ENCODE measurements at regions not wholly inside any gene's neighbourhood (a gene's known extent, or its start where the extent isn't known, plus 50 kb on each side); places are given as distances from the start of the nearest gene placed in this dataset.
"Not testable (repeated sequence)": the region's sequence is repeated elsewhere in the genome, so short reads cannot be mapped to it uniquely, and the experiment has no call there.

DNA sequence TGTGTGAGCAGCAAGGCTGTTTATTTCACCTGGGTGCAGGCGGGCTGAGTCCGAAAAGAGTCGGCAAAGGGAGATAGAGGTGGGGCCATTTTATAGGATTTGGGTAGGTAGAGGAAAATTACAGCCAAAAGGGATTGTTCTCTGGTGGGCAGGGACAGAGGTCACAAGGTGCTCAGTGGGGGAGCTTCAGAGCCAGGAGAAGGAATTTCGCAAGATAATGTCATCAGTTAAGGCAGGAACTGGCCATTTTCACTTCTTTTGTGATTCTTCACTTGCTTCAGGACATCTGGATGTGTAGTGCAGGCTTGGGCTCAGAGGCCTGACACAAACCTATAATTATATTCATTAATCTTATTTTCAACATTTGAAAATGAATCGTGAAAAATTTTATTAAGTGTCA lies 1001.9 kb downstream of the STPG2 start:
- H2BK120ac ChIP-seq (ENCODE audit: low read depth, low read length); H2BK20ac ChIP-seq (ENCODE audit: low read depth, low read length); H3K4me1 ChIP-seq (ENCODE audit: control insufficient read depth, insufficient read depth, low read length); H3K4me3 ChIP-seq (ENCODE audit: insufficient read depth, low read depth, low read length); BruUV-seq (replicated peaks); in situ Hi-C loops (cut with MboI; ENCODE audit: low sequenced_read_pairs); H3K9me1 ChIP-seq (ENCODE audit: insufficient read depth, low read length); intact Hi-C loops (cut with micrococcal nuclease); POLR2A ChIA-PET (ENCODE audit: unreplicated experiment); H3K23ac ChIP-seq (ENCODE audit: low read depth, low read length); H3K36me3 ChIP-seq (ENCODE audit: control insufficient read depth, insufficient read depth, low read length); H2AFZ ChIP-seq (replicated peaks; ENCODE audit: low read length, poor library complexity); ATAC-seq (ENCODE audit: low read depth); H3K27me3 ChIP-seq (ENCODE audit: control insufficient read depth, insufficient read depth, low read length); H4K8ac ChIP-seq (ENCODE audit: low read depth in 2 of 2, low read length in 2 of 2); H3K27ac ChIP-seq (ENCODE audit: insufficient read depth, low read length); CTCF ChIA-PET; H2AK5ac ChIP-seq (ENCODE audit: low read depth, low read length); H4K5ac ChIP-seq (ENCODE audit: low read depth, low read length); H2AK9ac ChIP-seq (replicated peaks; ENCODE audit: low read depth, low read length, poor library complexity); H3K9ac ChIP-seq (ENCODE audit: low read depth, low read length); DNase-seq; H3K56ac ChIP-seq (ENCODE audit: extremely low read depth, insufficient read depth, low read length); H3K9me3 ChIP-seq (ENCODE audit: control insufficient read depth, insufficient read depth, low read length); H2BK15ac ChIP-seq (ENCODE audit: low read depth, low read length); H4K20me1 ChIP-seq (ENCODE audit: insufficient read depth, low read length); H2BK5ac ChIP-seq (ENCODE audit: low read depth, low read length, poor library complexity, severe bottlenecking); H4K91ac ChIP-seq (ENCODE audit: insufficient read depth, low read depth, low read length); dilution Hi-C loops (cut with HindIII; ENCODE audit: low sequenced_read_pairs, unreplicated experiment); H3K4ac ChIP-seq (ENCODE audit: low read depth, low read length); H3K79me1 ChIP-seq (ENCODE audit: low read depth in 1 of 2, low read length in 2 of 2); H3K18ac ChIP-seq (ENCODE audit: low read depth, low read length); H3K4me2 ChIP-seq (ENCODE audit: low read depth, low read length); H3K14ac ChIP-seq (replicated peaks; ENCODE audit: low read depth, low read length): not testable (repeated sequence)
- 50% methylated on average over 2 of the region's 5 CpGs; no CpG with 5 or more reads in 1 of the 2 experiments for WGBS, 2 experiments (ENCODE audit: extremely low coverage in 2 of 2, insufficient read length in 1 of 2)
